A549 (cell line): ENCODE measurements at regions not wholly inside any gene's neighbourhood (a gene's known extent, or its start where the extent isn't known, plus 50 kb on each side); places are given as distances from the start of the nearest gene placed in this dataset.

Experiments
- ATAC-seq, 2 experiments: fragments of 200-7000 bp in 1 of 2; fragments of >200 bp in 1 of 2; cut with Nextera tagmentation in 1 of 2; cut with Tn5 transposase in 1 of 2; 3 replicates each; pipeline versions ENCODE4 v1.8.0 to v1.9.1; 2018 to 2020; ENCODE audit warnings: mild to moderate bottlenecking in 1 of 2, moderate library complexity in 1 of 2
- CTCF ChIA-PET: fragments of 300-600 bp; sonication (Branson Sonifier 250); formaldehyde crosslinking; extraction: SDS; loops from one replicate; lab custom pipeline; 2021; ENCODE audit warnings: antibody characterized with exemption, inconsistent platforms; lab: Yijun Ruan, JAX
- POLR2A ChIA-PET: fragments of 350-600 bp; formaldehyde crosslinking; extraction: SDS; loops from one replicate; lab custom pipeline; 2021; ENCODE audit warnings: antibody characterized with exemption, inconsistent platforms; lab: Yijun Ruan, JAX
- DNase-seq, 2 experiments: peaks; one replicate each; pipeline versions ENCODE4 v3.0.0 to v3.0.0-alpha.2; 2011 to 2016; ENCODE audit warnings: low read depth in 1 of 2, low spot score in 1 of 2
- FAIRE-seq: peaks from 2 replicates; lab custom pipeline; 2011; peaks lifted over from hg19 to GRCh38; lab: Jason Lieb, UNC
- H3K27ac ChIP-seq, 2 experiments: fragments of >200 bp; sonication (Bioruptor Twin); formaldehyde crosslinking; 3 replicates each; pipeline ENCODE4 v1.5.1; 2016 to 2017
- H3K4me1 ChIP-seq: fragments of >200 bp; sonication (Bioruptor Twin); formaldehyde crosslinking; 3 replicates; pipeline ENCODE4 v1.6.1; 2016
- H3K4me2 ChIP-seq: fragments of >200 bp; sonication (Bioruptor Twin); formaldehyde crosslinking; 3 replicates; pipeline ENCODE4 v1.6.1; 2016
- H3K4me3 ChIP-seq: fragments of >200 bp; sonication (Bioruptor Twin); formaldehyde crosslinking; 3 replicates; pipeline ENCODE4 v1.5.1; 2016
- H3K9me3 ChIP-seq: fragments of >200 bp; sonication (Bioruptor Twin); formaldehyde crosslinking; 3 replicates; pipeline ENCODE4 v1.6.1; 2016
- ATOH8 ChIP-seq: fragments of 250-450 bp; sonication (Bioruptor Pico); IDR thresholded peaks from 2 replicates; pipeline ENCODE4 v1.5.0; 2020; ENCODE audit warnings: low read depth, mild to moderate bottlenecking, moderate library complexity
- BHLHE40 ChIP-seq: IDR thresholded peaks from 2 replicates; pipeline ENCODE4 v1.6.1; 2012; ENCODE audit warnings: low read depth, low read length, inconsistent platforms
- CHD2 ChIP-seq: fragments of 150-350 bp; IDR thresholded peaks from 2 replicates; pipeline ENCODE4 v1.6.1; 2014; ENCODE audit warnings: low read length; ENCODE audit not compliant: partially characterized antibody
- CHD4 ChIP-seq: fragments of 200-600 bp; sonication (generic); IDR thresholded peaks from 2 replicates; pipeline ENCODE4 v1.6.1; 2016; ENCODE audit warnings: antibody characterized with exemption, mild to moderate bottlenecking, borderline replicate concordance
- E2F6 ChIP-seq: IDR thresholded peaks from 2 replicates; pipeline ENCODE4 v1.6.1; 2012; ENCODE audit warnings: low read depth, borderline replicate concordance
- EHMT2 ChIP-seq: fragments of 200-600 bp; sonication (generic); IDR thresholded peaks from 2 replicates; pipeline ENCODE4 v1.6.1; 2016; ENCODE audit warnings: antibody characterized with exemption, low read depth, mild to moderate bottlenecking, moderate library complexity
- ESRRA ChIP-seq: fragments of 150-350 bp; IDR thresholded peaks from 2 replicates; pipeline ENCODE4 v1.6.1; 2014; ENCODE audit warnings: mild to moderate bottlenecking, low read length, borderline replicate concordance
- FOSL2 ChIP-seq, 2 experiments: fragments of 450-650 bp in 1 of 2; fragments of >200 bp in 1 of 2; sonication (Bioruptor Twin) in 1 of 2; formaldehyde crosslinking; IDR thresholded peaks; 2 replicates each; pipeline versions ENCODE4 v1.5.0 to v1.6.1; 2016 to 2020; ENCODE audit warnings: mild to moderate bottlenecking in 1 of 2, moderate library complexity in 1 of 2
- FOXS1 ChIP-seq: fragments of 250-450 bp; sonication (Bioruptor Pico); IDR thresholded peaks from 2 replicates; pipeline ENCODE4 v1.5.0; 2020; ENCODE audit warnings: mild to moderate bottlenecking, moderate library complexity
- HOXB5 ChIP-seq: fragments of 250-450 bp; sonication (Bioruptor Pico); IDR thresholded peaks from 2 replicates; pipeline ENCODE4 v1.5.0; 2020; ENCODE audit warnings: mild to moderate bottlenecking, moderate library complexity
- JUN ChIP-seq, 2 experiments: fragments of >200 bp; sonication (Bioruptor Twin); formaldehyde crosslinking; IDR thresholded peaks; 2 replicates in 1 of 2; 3 replicates in 1 of 2; pipeline ENCODE4 v1.6.1; 2016 to 2017
- MAFK ChIP-seq: fragments of 450-650 bp; IDR thresholded peaks from 2 replicates; pipeline ENCODE4 v1.6.1; 2014; ENCODE audit not compliant: partially characterized antibody
- MAX ChIP-seq: IDR thresholded peaks from 2 replicates; pipeline ENCODE4 v1.6.1; 2012
- MYC ChIP-seq: IDR thresholded peaks from 2 replicates; pipeline ENCODE4 v1.6.1; 2012; ENCODE audit warnings: mild to moderate bottlenecking, inconsistent platforms, low read length, improper control_type of control experiment, borderline replicate concordance
- NFE2L2 ChIP-seq: fragments of 150-350 bp; conservative IDR thresholded peaks from 2 replicates; pipeline ENCODE4 v1.6.1; 2014; ENCODE audit warnings: low read length
- NR3C1 ChIP-seq: fragments of >200 bp; sonication (Bioruptor Twin); formaldehyde crosslinking; IDR thresholded peaks from 3 replicates; pipeline ENCODE4 v1.6.1; 2017
- PBX3 ChIP-seq: IDR thresholded peaks from 2 replicates; pipeline ENCODE4 v1.6.1; 2012
- REST ChIP-seq: fragments of 200-600 bp; sonication (generic); IDR thresholded peaks from 2 replicates; pipeline ENCODE4 v1.6.1; 2016; ENCODE audit warnings: antibody characterized with exemption, mild to moderate bottlenecking, moderate library complexity
- RNF2 ChIP-seq: fragments of 200-600 bp; sonication (generic); IDR thresholded peaks from 2 replicates; pipeline ENCODE4 v1.6.1; 2016; ENCODE audit warnings: low read depth, mild to moderate bottlenecking, antibody characterized with exemption, moderate library complexity, borderline replicate concordance
- TFCP2L1 ChIP-seq: fragments of 250-450 bp; sonication (Bioruptor Pico); IDR thresholded peaks from 2 replicates; pipeline ENCODE4 v1.5.0; 2021; ENCODE audit warnings: mild to moderate bottlenecking
- WGBS: methylation state at CpG from one replicate; pipeline ENCODE4 v1.1.6; 2017; ENCODE audit errors: missing lambda C conversion rate; 5-methylcytosine and 5-hydroxymethylcytosine counted together
- TF ChIP-seq, protein P1 (sequence below): fragments of >200 bp; sonication (Bioruptor Twin); formaldehyde crosslinking; IDR thresholded peaks from 2 replicates; pipeline ENCODE4 v1.6.1; 2016
- TF ChIP-seq, protein P2 (sequence below): fragments of 450-650 bp; IDR thresholded peaks from 2 replicates; pipeline ENCODE4 v1.6.1; 2014; ENCODE audit warnings: antibody characterized with exemption

DNA sequence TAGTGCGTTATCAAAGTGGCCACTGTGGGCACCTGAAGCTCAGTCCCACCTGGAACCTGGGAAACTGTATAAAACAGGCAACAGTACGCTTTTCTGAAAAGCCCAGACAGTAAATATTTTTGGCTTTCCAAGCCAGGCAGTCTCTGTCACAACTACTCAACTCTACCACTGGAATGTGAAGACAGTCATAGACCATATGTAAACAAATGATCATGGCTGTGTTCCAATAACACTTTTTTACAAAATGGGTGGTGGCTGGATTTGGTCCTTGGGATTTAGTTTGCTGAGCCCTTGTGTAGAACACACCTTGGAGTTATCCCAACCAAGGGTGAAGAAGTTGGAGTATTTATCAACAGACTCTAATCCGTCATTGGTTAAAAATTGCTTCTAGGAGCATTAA is 259.9 kb downstream of the SKIDA1 start:
- no peaks in the 10 kb centered on the region for H3K9me3 ChIP-seq
- H3K4me1 ChIP-seq, result peaks cover 13% of the 10 kb centered on the region
- CTCF ChIA-PET, result interaction anchor here (1.7 kb wide), 1 partner anchor 187 kb away, joined by 9 read pairs; no protein-coding TSS in a partner anchor
- peak overlapping the region; percentile 6 to 15; a peak in 1 of 6 replicates for H3K27ac ChIP-seq
- TF ChIP-seq FOSL2 (IDR thresholded peaks at IDR 0.05), result no peak
- peak; percentile 41 for TF ChIP-seq FOSL2 (CRISPR knock-in tag; IDR thresholded peaks at IDR 0.05)
- no peak for TF ChIP-seq BHLHE40
- no peak for TF ChIP-seq EHMT2
- TF ChIP-seq PBX3, result no peak
- TF ChIP-seq JUN (IDR thresholded peaks at IDR 0.05), result no peak
- TF ChIP-seq NR3C1, result no peak
- TF ChIP-seq, all 56 proteins: peak for 1
- peak overlapping the region; percentile 47 for H3K4me2 ChIP-seq
- peak; percentile 58 to 70 for ATAC-seq
- 60% methylated on average over 3 of the region's 3 CpGs for WGBS
- POLR2A ChIA-PET, result no interaction called here
- no peak for FAIRE-seq
- H3K4me3 ChIP-seq, result no peak overlapping the region
- DNase-seq, result peak; percentile 38 to 51

DNA sequence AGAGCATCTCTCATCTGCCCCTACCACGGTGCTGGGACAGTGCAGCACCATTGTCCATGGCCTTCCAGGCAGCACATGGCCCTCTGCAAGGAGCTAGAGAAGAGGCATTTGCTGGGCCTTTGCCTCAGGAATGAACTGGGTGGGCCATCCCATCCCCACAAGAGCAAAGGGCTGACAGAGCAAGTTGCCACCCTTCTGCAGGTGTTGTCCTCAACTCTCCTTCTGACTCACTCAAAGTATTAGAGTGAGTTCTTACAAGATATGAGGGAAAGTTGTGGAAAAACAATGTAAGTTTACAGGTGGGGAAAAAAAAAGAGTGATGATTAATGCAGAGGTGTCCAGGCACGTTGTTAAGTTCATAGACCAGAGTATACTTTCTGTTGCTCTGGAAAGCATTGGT is 261.2 kb downstream of the SKIDA1 start:
- H3K4me1 ChIP-seq, result peaks cover 13% of the 10 kb centered on the region
- no peak overlapping the region for H3K4me3 ChIP-seq
- no peaks in the 10 kb centered on the region for H3K9me3 ChIP-seq
- DNase-seq, result no peak
- TF ChIP-seq HOXB5 (CRISPR knock-in tag), result no peak
- TF ChIP-seq, protein P1, sequence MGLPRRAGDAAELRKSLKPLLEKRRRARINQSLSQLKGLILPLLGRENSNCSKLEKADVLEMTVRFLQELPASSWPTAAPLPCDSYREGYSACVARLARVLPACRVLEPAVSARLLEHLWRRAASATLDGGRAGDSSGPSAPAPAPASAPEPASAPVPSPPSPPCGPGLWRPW, result no peak
- TF ChIP-seq REST, result no peak
- TF ChIP-seq EHMT2, result no peak
- TF ChIP-seq E2F6, result no peak
- TF ChIP-seq MYC, result no peak
- TF ChIP-seq CHD4, result no peak
- no peak for TF ChIP-seq MAX
- TF ChIP-seq, protein P2, sequence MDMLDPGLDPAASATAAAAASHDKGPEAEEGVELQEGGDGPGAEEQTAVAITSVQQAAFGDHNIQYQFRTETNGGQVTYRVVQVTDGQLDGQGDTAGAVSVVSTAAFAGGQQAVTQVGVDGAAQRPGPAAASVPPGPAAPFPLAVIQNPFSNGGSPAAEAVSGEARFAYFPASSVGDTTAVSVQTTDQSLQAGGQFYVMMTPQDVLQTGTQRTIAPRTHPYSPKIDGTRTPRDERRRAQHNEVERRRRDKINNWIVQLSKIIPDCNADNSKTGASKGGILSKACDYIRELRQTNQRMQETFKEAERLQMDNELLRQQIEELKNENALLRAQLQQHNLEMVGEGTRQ, result no peak
- no peak for TF ChIP-seq ESRRA
- TF ChIP-seq FOXS1, result no peak
- TF ChIP-seq PBX3, result no peak
- TF ChIP-seq ATOH8 (CRISPR knock-in tag), result no peak
- TF ChIP-seq FOSL2 (IDR thresholded peaks at IDR 0.05), result no peak
- TF ChIP-seq FOSL2 (CRISPR knock-in tag; IDR thresholded peaks at IDR 0.05), result no peak
- TF ChIP-seq NFE2L2, result no peak
- TF ChIP-seq TFCP2L1 (CRISPR knock-in tag), result no peak
- TF ChIP-seq MAFK, result no peak
- TF ChIP-seq CHD2, result no peak
- no peak for TF ChIP-seq NR3C1
- no peak for TF ChIP-seq RNF2
- TF ChIP-seq, all 56 proteins: peak for 0
- POLR2A ChIA-PET, result no interaction called here
- ATAC-seq (no peak), FAIRE-seq (no peak)
- 78% methylated on average over 2 of the region's 2 CpGs for WGBS
- Histone ChIP-seq H3K27ac (0 out of 6 replicates have a peak overlapping the region, but pooled peaks of 1 of the 2 experiments have one; percentile 29), H3K4me2 (no peak overlapping the region)
- CTCF ChIA-PET, result interaction anchor here (0.7 to 1.0 kb wide), 2 partner anchors 14 to 126 kb away, joined by 3 read pairs; no protein-coding TSS in a partner anchor
